GM21529 (cell line): ENCODE measurements at regions not wholly inside any gene's neighbourhood (a gene's known extent, or its start where the extent isn't known, plus 50 kb on each side); places are given as distances from the start of the nearest gene placed in this dataset.
"Not testable (repeated sequence)": the region's sequence is repeated elsewhere in the genome, so short reads cannot be mapped to it uniquely, and the experiment has no call there.

ENCODE experiments used
- ATAC-seq: cut with Tn5 transposase; IDR thresholded peaks from one replicate; pipeline ENCODE4 v1.9.1; 2021; ENCODE audit not compliant: unreplicated experiment

DNA sequence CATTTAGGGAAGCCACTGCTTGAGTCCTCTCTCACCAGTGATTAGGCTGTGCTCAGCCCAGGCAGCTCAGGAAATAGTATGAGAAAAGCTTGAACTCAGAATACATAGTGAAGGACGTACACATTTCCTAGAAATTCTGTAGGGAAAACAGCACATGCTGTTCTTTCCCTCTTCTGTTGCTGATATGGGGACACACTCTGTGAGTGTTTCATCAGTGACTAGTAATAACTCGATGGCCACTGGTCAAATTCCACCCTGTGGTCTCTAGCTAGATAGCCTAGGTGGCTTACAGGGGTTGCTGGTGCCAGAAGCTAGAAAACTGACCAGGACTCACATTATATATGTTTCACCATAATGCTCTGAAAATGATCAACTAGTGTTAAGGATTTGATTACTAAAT, 259.8 kb upstream of the SOX4 start:
- ATAC-seq: no peak

DNA sequence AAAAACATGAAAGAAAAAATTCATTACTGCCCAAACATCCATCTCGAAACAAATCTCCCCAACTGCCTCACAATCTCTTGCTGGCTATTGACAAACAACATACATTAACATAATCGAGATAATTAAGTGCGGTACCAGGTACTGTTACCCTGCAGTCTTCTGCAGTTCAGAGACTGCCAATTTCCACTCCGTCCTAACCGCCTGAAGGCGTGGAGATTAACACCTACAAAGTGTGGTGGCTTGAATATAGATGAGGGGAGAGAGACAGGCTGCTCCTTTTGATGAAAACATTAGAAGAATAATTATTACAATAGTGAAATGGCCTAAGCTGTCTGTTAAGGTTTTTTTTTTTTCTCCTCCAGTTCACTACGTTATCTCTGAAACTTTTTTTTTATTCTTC, 258.9 kb upstream of the SOX4 start:
- no peak for ATAC-seq

DNA sequence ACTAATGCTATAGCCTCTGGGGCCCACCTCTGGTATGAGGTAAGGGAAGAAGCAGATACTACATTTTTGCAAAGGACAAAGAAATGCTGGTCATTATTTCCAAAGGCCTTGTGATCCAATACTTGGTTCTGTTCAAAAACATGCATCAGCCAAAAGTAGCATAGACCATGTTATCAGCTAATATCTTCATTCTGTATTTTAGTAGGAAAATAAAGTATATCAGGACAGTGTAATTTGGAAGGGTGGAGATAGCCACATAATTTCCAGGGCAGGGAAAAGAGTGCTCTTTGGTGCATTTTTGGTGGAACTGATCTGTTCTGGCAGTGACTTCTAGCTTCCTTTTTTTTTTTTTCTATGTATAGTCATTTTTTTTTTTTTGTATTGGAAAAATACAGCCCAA, 258.0 kb upstream of the SOX4 start:
- no peak for ATAC-seq

DNA sequence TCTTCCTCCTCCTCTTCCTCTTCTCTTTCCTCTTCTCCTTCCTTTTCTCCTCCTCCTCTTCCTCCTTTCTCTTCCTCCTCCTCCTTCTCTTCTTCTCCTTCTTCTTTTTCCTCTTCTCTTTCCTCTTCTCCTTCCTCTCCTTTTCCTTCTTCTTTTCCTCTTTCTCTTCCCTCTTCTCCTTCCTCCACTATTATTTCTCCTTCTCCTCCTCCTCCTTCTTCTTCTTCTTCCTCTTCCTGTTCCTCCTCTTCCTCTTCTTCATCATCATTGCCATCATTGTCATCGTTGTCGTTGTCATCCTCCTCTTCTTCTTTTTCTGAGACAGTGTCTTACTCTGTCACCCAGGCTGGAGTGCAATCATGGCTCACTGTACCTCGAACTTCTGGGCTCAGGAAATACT, 256.3 kb upstream of the SOX4 start:
- no peak for ATAC-seq

DNA sequence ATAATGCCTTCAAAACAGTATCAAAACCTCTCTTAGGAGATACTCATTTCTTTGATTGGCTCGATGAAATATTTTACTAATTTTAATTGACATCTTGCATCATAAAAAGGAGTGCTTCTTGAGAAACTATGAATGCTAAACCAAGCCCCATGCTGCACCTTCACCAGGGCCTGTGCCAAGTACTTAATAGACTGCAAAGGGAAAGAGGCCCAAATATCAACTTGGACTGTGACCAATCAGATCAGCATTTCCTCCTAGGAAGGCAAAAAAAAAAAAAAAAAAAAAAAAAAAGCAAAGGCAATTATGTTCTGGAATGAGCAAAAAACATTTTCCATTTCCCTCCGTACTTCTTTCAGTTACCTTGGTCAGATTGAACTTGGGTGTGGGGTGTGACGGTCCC, 253.0 kb upstream of the SOX4 start:
- no peak for ATAC-seq

DNA sequence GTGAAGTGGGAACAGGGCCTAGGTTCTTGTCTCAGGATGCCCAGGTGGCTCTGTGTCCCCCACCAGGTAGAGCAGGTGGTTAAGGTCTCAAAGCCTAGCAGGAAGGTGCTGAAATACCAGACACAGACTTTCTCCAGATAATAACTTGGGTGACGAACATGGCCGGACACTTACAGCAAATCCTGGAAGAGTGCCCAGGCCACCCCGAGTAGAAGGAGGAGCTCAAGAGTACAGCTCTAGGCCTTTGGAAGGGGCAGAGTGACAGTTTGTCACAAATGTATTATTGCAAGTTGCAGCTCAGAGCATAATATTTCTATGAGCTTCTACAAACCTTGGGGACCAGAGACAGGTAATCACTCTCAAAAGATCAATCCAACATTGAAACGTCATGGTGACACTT, 251.6 kb upstream of the SOX4 start:
- ATAC-seq: no peak

DNA sequence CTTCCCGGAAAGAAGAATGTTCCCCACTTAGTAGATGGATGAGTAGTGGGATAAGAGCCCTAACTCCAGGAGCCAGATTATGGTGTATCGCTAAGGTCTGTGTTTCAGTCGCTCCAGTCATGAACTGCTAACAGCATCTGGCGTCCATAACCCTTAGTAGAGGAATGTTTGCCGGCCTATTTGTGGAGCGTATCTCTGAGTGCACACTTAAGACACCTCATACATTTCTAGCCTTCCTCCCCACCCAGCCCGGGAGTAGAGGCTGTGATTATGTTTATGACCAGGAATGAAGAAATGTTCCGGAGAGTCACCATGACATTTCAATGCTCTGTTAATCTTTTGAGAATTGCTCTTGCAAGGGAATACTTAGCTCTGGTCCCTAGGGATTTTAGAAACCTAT, 251.1 kb upstream of the SOX4 start:
- ATAC-seq: no peak

DNA sequence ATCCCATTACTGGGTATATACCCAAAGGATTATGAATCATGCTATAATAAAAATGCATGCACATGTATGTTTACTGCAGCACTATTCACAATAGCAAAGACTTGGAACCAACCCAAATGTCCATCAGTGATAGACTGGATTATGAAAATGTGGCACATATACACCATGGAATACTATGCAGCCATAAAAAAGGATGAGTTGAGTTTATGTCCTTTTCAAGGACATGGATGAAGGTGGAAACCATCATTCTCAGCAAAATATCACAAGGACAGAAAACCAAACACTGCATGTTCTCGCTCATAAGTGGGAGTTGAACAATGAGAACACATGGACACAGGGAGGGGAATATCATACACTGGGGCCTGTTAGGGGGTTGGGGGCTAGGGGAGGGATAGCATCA, 247.8 kb upstream of the SOX4 start:
- ATAC-seq: not testable (repeated sequence)

DNA sequence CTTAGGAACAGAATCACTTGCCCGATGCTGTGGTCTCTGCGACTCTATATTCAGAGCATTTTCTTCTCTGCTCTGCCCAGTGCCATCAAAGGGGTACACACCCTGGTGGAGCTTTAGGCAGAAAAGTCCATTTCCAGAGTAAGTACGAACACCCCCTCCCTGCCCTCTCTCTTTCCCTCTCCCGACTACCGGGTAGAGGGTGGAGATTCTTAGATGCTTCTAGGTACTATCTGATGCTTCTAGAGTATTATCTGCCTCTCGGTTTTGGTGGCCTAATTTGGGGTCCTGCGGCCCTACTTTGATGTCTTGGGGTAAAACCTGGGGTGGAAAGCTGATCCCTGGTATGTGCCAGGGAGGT, 245.4 kb upstream of the SOX4 start:
- no peak for ATAC-seq

DNA sequence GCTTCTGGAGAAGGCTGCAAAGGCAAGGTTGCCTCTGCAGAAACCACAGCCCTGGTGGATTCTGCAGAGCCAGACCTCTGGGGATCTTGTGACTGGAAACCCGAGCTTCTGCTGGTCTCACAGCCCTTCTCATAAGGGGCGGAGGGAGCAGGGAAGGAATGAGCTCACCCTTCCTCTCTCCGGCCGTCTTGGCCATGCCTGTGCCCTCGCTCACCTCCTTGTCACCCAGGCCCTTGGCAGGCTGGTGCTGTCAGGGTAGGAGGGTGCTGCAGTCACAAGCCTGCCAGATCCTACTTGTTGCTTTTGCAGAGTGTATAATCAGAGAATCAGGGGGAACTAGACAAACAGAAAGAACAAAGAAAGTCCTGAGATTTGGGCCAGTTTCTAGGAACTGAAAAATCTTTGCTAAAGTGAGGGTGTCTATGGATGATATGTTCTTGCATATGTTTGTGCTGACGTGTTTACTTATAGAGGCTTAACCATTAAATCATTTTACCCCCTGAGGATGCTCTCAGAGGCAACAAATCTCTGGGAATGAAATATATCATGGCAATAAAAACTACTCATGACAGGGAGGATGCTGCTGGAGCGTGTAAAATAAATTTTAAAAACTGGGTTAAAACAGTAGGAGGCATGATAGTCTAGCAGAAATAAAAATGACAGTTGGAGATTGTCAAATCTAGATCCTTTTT, 244.9 kb upstream of the SOX4 start:
- no peak for ATAC-seq

DNA sequence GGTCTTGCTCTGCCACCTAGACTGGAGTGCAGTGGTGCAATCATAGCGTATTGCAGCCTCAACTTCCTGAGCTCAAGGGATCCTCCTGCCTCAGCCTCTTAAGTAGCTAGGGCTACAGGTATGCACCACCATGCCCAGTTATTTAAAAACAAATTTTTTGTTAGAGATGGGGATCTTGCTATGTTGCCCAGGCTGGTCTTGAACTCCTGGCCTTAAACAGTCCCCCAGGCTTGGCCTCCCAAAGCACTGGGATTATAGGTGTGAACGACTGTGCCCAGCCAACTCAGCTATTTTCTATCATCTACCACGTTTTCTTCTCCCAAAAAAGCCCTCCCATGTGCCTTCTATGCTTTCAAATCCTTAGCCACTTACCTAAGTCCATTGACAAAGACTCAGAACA, 243.7 kb upstream of the SOX4 start:
- no peak for ATAC-seq

DNA sequence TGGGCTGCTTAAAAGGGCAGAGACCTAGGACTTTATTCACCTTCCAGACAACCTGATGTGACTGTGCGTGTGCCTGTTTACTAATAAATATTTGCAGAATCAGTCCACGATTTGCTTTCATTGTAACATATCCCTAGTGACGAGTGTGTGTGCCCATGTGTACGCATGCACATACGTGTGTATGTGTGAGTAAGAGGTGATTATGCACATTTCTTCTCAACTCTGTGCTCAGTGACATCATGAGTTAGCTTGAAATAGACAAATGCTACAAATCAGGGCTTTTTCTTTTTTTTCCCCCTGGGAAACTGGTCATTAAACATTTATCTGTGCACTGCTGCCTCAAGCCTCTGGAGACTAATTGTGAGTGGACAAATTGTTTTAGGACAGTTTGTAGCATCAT, 242.6 kb upstream of the SOX4 start:
- no peak for ATAC-seq

DNA sequence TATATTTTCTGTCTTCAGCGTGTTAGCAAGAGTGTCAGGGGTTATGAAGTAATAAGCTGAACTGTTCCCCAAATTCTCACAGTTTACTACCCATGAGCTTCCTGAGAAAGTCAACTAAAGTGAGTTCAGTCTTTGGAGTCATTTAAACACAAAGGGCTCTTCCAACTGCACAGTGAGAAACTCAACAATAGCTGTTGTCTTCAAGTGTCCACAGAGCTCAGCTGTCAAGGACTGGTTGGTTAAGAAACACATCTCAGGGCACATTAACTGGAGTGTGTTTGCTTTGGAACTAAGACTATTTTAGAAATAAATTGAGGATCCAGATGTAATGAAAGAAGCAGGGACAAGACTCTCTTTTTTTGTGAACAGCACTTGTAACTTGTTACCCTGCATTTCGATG, 241.4 kb upstream of the SOX4 start:
- no peak for ATAC-seq

DNA sequence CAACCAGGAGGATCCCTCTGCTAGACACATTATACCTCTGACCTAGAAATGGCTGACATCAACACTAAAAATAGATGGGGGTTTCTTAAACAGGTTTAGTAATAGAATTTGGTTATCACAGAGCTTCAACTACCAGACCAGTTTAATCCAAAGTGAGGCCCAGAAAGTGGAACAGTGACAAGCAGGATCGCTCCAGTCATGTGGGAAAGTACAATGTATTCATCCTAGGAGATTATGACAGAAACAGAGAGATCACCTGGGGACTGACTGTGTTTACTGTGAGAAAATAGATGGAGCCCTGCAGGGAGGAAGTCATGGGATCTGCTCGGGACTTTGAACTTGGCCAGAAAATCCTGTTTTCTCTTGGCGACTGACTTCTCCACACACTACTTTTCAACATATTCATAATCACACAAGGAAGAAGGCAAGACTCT, 238.7 kb upstream of the SOX4 start:
- ATAC-seq: no peak

DNA sequence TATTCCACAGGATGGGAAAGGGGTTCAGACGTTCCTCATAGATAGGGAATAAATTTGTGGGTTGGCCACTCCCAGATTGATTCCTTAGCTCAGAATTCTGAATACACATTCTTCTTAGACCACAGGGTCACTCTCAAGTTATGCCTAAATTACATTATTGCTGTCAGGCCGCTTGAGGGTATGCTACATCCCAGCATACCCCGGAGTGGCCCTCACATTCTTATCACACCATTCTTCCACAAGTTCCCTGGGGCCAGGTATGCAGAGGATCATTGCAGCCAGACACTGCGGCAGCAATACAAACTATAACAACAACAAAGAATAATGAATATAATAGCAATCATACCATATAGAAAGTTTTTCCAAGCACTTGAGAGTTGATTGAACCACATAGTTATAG, 237.9 kb upstream of the SOX4 start:
- ATAC-seq: no peak

DNA sequence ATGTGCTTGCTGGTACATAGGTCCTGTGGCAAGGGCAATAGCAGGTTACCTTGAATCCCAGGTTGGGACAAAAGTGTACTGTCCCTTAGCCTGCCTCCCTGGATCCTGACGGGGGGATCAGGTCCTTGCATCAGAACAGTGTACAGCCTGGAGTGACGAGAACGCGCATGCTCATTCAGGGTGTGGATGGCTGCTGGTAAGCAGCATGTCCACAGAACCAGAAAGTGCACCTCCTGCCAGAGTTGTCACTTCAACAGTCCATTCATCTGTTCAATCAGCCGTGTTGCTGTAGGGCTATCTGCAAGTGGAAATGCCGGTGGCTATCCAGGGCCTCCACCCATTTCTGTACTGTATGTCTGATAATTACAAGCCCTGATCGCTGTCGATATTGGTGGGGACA, 236.3 kb upstream of the SOX4 start:
- ATAC-seq: no peak

DNA sequence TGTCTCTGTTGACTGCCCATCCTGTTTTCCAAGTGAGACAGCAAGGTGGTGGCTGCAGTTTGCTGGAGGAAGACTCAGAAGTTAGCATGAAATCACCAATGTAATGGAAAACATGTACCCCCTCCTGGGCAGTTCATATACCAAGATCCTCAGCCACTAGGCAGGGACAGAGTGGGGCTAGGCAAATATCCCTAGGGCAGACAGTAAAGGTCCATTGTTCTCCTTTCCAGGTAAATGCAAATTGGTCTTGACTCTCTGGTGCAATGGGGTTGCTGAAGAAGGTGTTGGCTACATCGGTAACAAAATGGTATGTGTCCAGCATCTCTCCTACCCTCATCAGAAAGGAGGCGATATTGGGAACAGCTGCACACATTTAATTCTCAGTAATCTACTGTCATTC, 233.6 kb upstream of the SOX4 start:
- no peak for ATAC-seq

DNA sequence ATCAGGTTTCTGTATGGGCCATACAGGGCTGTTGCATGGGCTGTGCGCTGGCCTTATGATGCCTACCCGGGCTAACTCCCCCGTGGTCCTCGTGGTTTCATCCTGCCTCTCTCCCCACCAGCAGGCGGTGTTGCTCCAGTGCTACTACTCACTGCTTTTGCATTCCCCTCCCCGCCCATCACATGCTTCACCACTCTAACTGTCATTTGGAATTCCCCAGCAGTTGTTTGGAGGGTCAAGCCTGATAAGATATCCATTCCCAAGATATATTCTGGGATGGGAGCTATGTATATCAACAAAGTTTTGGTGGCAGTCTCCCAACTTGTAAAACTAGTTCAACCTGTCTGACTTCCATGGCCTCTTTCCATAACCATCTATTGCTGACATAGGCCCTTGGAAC, 233.2 kb upstream of the SOX4 start:
- ATAC-seq: no peak

DNA sequence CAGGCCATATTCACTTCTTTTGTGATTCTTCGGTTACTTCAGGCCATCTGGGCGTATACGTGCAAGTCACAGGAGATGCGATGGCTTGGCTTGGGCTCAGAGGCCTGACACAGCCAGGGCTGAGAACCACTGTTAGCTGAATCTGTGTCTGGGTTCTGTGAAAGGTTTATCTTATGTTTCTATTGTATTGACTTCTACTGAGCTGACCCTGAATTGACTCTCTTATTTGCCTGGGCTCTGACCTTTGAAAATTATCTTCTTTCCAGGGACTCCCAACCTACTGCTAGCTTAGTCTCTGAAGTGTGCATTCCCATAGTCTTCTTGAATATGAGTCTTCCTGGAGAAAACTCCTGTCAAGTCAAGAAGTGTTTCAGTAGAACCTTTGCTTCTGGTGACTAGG, 226.4 kb upstream of the SOX4 start:
- no peak for ATAC-seq

DNA sequence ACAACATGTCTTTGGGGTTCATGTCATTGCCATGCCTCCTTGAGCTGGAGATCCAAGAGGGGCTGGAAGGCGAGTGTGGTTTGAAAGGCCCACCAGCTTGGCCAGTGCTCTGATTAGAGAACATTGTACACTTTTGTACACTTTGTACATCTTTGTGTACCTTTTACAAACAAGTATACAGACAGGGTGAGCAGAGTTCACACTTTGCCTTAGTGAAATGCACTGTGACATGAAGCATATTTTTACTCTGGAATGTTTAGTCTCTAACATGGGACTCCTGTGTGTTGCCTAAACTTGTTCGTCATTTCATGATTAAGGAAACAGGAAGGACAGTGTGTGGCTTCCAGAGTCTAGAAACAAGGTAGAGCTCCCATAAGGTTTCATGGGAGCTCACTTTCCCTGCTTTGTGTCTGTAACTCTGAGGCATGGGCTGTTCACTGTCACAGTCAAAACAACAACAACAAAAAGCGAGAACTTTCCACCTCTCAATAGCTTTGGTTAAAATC, 225.8 kb upstream of the SOX4 start:
- no peak for ATAC-seq

DNA sequence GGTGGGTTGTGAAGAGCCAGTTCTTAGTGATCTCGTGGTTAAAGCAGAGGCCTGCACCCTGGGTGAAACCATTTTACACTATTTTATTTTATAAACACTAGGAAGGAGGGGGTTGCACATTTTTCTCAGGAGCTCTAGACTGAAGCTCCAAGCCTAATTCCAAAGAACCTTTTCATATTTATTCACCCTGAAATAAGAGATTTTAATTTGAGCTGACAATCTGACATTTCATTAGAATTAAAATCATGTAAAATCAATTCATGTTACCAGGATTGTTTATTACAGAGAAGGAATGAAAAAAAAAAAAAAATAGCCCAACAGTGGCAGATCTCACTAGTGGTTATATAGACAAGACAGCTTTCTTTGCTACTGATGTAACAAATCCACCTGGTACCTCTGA, 222.5 kb upstream of the SOX4 start:
- ATAC-seq: no peak

DNA sequence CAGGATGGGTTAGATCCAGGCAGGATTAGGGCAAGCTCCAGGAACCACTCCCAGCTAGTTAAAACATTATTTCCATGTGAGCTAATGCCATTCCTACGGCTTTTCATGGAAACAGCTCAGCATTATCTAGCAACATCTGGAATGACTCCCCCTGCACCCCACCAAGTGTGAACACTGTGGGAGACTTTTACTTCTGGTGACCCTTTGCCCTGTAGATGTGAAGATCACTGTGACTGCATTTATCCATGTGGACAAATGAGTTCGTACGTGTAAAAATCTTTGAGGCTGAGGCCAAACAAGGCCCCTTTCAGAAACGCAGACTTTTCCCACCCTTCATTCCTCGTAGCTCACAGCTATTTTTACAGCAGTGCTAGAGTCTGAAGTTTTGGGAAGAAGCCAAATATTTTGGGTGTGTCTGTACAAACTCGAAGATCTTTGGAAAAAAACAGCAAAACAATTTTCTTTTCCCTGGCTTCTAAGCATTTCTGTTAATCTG, 221.8 kb upstream of the SOX4 start:
- ATAC-seq: no peak
